H1 (cell line): ENCODE measurements at regions not wholly inside any gene's neighbourhood (a gene's known extent, or its start where the extent isn't known, plus 50 kb on each side); places are given as distances from the start of the nearest gene placed in this dataset.

Source experiments
- ASH2L ChIP-seq: fragments of 200-600, 300-600 bp; sonication (generic); IDR thresholded peaks from one replicate; pipeline ENCODE4 v1.7.1; 2017; ENCODE audit warnings: low read length
- CTCF ChIP-seq, 3 experiments: IDR thresholded peaks; 1 replicate in 2 of 3; 2 replicates in 1 of 3; pipeline versions ENCODE4 v1.5.1 to v1.6.1; 2011; ENCODE audit warnings: low read length in 3 of 3, mild to moderate bottlenecking in 3 of 3, inconsistent platforms in 2 of 3, low read depth in 1 of 3, moderate library complexity in 1 of 3; ENCODE audit not compliant: insufficient read depth in 1 of 3; ENCODE audit errors: control extremely low read depth in 1 of 3
- SIN3A ChIP-seq, 2 experiments: IDR thresholded peaks in 1 of 2; conservative IDR thresholded peaks in 1 of 2; 2 replicates each; pipeline ENCODE4 v1.6.1; 2011 to 2012; ENCODE audit warnings: low read length in 2 of 2, improper control_type of control experiment in 1 of 2, low read depth in 1 of 2, mild to moderate bottlenecking in 1 of 2
- SP2 ChIP-seq: IDR thresholded peaks from 2 replicates; pipeline ENCODE4 v1.6.1; 2012; ENCODE audit warnings: mild to moderate bottlenecking, low read length, inconsistent platforms

GRCh38 chr10:128560993-128561392 lies 434.8 kb upstream of the MKI67 start (continued):
- TF ChIP-seq CTCF (IDR thresholded peaks at IDR 0.05; ENCODE audit: control extremely low read depth in 1 of 3, insufficient read depth in 1 of 3, low read depth in 1 of 3, low read length in 3 of 3) (no peak), ASH2L (no peak), SIN3A (conservative IDR thresholded peaks at IDR 0.05 in 1 of 2, IDR thresholded peaks at IDR 0.05 in 1 of 2; ENCODE audit: low read depth in 1 of 2, low read length in 2 of 2) (no peak), SP2 (no peak)
- TF ChIP-seq, all 59 proteins: peak for 0
